ENCODE measurements at regions not wholly inside any gene's neighbourhood (a gene's known extent, or its start where the extent isn't known, plus 50 kb on each side); places are given as distances from the start of the nearest gene placed in this dataset.
A peak's percentile ranks its signal among the peaks of the same experiment; 100 is the strongest.
"Not testable (repeated sequence)": the region's sequence is repeated elsewhere in the genome, so short reads cannot be mapped to it uniquely, and the experiment has no call there.

- no peak for DNase-seq
Observed at GRCh38 chr12:91778938-91779400, 366.7 kb downstream of the BTG1 start.

DNA sequence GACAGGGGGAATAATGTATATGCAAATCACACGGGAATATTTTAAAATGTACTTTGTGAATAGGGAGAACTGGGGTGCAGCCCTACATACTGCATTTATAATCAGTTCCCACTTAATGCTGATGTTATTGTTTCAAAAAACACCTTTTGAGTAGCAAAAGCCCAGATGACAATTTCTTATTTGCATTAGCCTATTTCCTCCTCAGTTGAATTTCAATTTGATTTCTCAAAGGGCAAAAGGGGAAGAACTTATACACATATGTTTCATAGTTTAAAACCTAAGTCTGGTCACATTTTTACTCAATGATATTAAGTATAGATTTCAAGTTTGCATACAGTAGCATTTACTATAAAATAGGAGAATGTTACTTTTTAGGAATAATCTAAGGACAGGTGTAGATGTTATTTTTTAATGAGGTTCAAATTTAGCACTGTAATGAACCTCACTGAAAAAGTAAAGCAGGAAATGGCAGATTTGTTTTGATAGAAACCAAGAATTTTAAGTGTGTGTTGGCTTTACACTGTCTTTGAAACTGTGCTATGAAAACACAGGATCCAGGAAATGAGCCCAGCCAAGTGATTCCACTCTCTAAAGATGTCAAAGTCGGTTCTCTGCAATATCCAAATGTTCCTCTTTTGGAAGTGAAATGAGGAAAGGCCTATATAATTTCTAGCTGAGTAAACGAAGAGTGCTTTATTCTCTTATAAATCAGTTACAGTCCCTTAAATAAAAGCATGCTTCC is 367.4 kb downstream of the BTG1 start:
- no peak for DNase-seq

DNA sequence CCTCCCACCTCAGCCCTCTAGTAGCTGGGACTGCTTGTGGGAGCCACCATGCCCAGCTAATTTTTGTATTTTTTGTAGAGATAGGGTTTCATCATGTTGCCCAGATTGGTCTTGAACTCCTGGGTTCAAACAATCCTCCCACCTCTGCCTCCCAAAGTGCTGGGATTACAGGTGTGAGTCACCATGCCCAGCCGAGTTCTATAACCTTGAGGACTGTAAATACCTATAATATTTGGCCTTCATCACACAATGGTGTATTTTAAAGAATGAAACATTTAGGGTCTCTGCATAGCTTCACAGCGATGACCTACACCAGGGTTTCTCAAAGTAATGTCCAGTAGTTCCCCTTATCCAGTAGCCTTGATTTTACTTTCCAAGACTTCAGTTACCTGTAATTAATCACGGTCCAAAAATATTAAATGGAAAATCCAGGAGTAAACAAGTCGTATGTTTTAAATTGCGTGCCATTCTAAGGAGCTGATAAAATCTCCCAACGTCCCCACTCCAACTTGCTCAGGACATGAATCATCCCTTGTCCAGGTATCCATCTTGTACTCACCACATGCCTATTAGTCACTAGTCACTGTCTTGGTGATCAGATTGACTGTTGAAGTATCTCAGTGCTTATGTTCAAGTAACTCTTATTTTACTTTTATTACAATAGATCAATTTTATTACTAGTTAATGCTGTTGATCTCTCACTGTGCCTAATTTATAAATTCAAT is 368.2 kb downstream of the BTG1 start:
- DNase-seq = no peak

- no peak for DNase-seq
Observed at GRCh38 chr12:91774434-91774921, 371.2 kb downstream of the BTG1 start.

- no peak for DNase-seq
Observed at GRCh38 chr12:91773749-91774429, 371.8 kb downstream of the BTG1 start.

DNA sequence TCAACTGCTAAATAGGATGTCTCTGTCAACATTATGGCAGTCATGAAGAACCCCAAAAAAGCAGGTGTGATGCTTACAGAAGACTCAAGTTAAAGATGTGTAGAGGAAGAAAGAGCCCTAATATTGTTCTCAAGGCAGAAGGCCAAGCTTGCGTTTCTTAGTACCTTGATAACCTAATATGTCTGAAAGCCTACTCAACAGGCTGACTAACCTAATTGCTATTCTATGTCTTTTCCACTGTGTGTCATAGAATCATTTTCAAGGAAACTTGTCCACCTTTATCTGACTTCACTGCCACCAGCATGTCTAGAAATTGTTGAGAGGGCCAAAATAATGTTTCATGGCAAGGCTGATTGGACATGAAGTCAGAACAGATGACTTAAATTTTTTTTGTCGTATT is 373.2 kb downstream of the BTG1 start:
- DNase-seq = no peak

DNA sequence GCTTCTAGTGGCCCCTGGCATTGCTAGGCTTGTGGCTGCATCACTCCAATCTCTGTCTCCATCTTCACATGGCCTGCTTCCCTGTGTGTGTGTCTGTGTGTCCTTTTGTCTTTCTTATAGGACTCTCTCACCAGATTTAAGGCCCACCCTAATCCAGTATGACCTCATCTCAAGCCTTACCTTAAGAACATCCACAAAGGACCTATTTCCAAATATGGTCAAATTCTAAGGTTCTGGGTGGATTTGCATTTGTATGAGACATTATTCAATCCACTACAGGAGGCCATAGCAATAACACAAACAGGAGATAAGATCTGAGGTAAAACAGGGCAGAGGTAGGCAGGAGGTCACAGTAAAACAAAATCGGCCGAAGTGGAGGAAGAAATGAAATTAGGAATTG is 375.9 kb downstream of the BTG1 start:
- no peak for DNase-seq

GRCh38 chr12:91767237-91767636 is 378.4 kb downstream of the BTG1 start:
- DNase-seq = no peak

DNA sequence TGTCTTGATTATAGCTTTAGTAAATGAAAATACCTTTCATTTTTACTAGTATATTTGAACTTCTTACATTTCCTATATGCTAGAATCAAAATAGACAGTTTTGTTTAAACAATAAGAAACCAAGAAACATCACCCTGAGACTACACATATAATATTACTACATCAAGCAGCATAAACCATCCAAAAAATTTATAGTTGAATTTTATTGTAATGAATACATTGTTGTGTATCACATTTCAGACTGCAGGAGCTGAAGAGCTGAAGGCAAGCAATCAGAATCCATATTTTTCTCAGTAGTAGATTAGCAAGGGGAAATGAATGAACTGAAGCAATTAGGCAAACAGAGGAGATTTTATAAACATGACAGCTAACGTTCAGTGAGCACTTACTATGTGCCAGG is 379.2 kb downstream of the BTG1 start:
- no peak for DNase-seq

- no peak for DNase-seq
Observed at GRCh38 chr12:91763654-91764370, 381.8 kb downstream of the BTG1 start.

DNA sequence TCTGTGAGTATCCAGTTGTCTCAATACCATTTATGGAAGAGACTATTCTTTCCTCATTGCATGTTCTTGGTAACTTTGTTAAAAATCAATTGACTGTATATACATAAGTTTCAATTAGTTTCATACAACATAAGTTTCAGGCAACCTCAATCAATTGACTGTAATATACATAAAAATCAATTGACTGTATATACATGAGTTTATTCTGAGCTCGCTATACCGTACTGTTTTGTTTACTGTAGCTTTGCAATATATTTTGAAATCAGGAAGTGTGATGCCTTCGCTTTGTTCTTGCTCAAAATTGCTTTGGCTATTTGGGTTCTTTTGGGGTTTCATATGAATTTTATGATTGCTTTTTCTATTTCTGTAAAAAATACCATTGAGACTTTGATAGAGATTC is 392.0 kb downstream of the BTG1 start:
- no peak for DNase-seq

DNA sequence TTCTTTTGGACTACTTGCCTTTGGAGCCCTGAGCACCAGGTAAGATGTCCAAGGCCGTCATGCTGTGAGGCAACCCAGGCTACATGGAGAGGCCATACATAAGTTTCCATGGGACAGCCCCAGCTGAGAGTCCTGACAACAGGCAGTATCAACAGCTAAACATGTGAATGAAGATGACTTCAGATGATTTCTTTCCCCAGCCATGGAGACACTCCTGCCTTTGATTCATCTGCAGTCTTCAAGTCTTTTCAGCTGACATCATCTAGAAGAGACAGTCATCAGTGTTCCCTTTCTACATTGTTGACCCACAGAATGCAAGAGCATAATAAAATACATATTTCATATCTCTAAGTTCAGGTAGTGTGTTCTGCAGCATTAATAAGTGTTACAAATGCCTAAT is 398.7 kb downstream of the BTG1 start:
- no peak for DNase-seq

GRCh38 chr12:91744597-91744996 is 401.0 kb downstream of the BTG1 start:
- DNase-seq = peak; percentile 5 to 34

- no peak for DNase-seq
Observed at GRCh38 chr12:91743704-91744321, 401.8 kb downstream of the BTG1 start.

DNA sequence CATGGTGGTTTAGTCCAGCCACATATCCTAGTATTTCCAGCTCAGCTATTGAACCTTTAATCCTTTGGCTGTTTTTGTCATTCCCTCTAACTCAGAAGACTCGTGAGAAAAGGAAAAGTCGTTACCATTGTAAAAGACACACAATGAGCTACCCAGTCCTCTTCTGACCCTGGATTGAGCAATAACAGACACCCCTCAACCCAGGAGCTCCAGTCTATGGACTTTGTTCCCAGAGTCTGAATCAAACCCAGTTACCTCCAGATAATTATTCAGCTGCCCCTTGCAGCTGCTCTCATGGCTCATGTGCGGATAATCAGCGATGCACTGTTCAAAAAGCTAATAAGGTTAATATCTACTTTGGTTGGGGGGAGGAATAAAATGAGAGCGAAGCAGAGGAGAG is 402.4 kb downstream of the BTG1 start:
- DNase-seq = no peak

- no peak for DNase-seq
Observed at GRCh38 chr12:91741932-91742331, 403.7 kb downstream of the BTG1 start.

- DNase-seq = not testable (repeated sequence)
Observed at GRCh38 chr12:91733846-91734245, 411.8 kb downstream of the BTG1 start.

GRCh38 chr12:91732086-91732485 is 413.6 kb downstream of the BTG1 start:
- no peak for DNase-seq

DNA sequence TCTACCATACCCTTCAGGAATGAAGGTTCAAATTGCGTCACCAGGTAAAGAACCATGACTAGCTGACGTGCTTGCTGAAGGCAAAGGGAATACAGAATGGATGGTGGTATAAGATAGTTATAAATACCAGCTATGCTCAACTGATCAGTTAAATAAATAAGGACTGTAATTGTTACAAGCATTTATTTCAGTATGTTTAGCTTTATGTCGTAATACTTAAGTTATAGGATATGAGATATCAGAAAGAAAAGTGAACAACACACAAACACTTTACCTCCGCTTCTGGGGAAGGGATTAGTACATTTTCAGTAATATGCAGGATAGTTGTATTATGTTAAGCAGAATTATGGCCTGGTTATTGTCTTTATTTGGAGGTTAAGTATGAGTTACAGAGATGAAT is 416.1 kb downstream of the BTG1 start:
- no peak for DNase-seq

DNA sequence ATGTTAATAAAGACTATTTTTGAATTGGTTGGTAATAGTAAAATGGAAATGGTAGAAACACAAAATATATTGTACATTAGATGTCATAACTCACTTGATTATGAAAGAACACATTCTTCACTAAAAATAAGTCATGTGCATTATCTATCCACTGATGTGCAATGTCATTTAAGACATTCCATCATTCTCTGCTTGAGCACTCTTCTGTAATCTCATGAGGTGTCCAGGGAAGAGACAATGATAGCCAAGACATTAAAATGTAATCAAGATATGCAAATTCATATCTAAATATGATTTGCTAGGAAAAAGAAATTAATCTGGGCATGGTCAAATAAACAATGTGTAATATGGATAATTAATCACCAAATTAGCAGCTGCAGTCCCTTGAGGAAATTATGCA is 422.5 kb downstream of the BTG1 start:
- DNase-seq = no peak

DNA sequence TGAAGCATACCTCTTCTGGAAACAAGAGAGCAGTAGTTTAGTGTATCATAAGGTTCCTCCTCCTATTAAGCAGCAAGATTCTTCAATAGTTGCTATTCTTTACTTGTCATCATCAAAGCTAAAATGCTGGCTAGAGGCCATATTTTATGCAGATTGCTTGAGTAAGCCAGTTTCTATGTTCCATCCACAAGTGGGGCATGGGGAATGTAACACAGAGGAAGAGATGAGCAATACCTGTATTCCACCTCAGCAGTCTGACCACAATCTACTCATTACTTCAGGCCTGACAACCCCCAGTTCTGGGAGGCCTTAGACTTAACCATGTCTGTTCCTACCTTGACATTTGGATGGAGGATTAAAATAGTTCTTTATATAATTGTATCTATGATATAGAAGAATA is 423.6 kb downstream of the BTG1 start:
- no peak for DNase-seq

GRCh38 chr12:91721023-91721422 is 424.6 kb downstream of the BTG1 start:
- DNase-seq = no peak

DNA sequence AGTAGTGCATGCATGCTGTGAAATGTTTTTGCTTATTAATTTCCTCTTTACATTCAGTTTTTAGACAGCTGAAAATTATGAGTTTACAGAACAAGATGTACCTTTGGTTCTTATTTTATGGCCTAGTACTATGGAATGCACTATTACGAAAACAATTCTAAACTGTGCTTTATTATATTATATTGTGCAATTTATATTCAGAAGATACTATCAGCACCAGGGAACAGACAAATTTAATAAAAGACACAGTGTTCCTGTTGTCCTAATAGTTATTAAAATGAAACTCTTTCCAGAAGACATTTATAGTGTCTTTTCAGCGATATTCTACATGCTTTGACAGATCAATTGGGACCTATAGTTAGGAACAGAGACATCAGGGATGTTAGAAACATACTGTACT is 427.3 kb downstream of the BTG1 start:
- DNase-seq = no peak

All from Kasumi-1 (cell line).